ENCODE measurements at regions not wholly inside any gene's neighbourhood (a gene's known extent, or its start where the extent isn't known, plus 50 kb on each side); places are given as distances from the start of the nearest gene placed in this dataset.

- no peaks in the 10 kb centered on the region for H3K9me3 ChIP-seq
- TF ChIP-seq CTCF (IDR thresholded peaks at IDR 0.05): no peak
- no peaks in the 10 kb centered on the region for H3K36me3 ChIP-seq
- H3K27ac ChIP-seq: no peak overlapping the region
- H3K4me1 ChIP-seq (ENCODE audit: control insufficient read depth in 1 of 2, low read depth in 2 of 2): no peaks in the 10 kb centered on the region
- ATAC-seq (ENCODE audit: insufficient number of reproducible peaks, low FRiP score, low read depth): no peak
- H3K4me3 ChIP-seq: no peak overlapping the region
- no peaks in the 10 kb centered on the region for H3K27me3 ChIP-seq (replicated peaks; ENCODE audit: insufficient read depth)
- no peak for DNase-seq (ENCODE audit: low spot score)
Measured at GRCh38 chr4:16351161-16351560, 124.9 kb upstream of the TAPT1 start.

- DNase-seq (ENCODE audit: low spot score) (no peak), ATAC-seq (ENCODE audit: insufficient number of reproducible peaks, low FRiP score, low read depth) (no peak)
- no peak overlapping the region for H3K4me3 ChIP-seq
- no peaks in the 10 kb centered on the region for H3K36me3 ChIP-seq
- H3K4me1 ChIP-seq (ENCODE audit: control insufficient read depth in 1 of 2, low read depth in 2 of 2): no peaks in the 10 kb centered on the region
- H3K27ac ChIP-seq: no peak overlapping the region
- no peaks in the 10 kb centered on the region for H3K9me3 ChIP-seq
- TF ChIP-seq CTCF (IDR thresholded peaks at IDR 0.05): no peak
- no peaks in the 10 kb centered on the region for H3K27me3 ChIP-seq (replicated peaks; ENCODE audit: insufficient read depth)
Measured at GRCh38 chr4:16344853-16345252, 118.6 kb upstream of the TAPT1 start.

GRCh38 chr4:16337936-16338335 lies 111.7 kb upstream of the TAPT1 start:
- Histone ChIP-seq H3K9me3 (no peaks in the 10 kb centered on the region), H3K27me3 (replicated peaks; ENCODE audit: insufficient read depth) (no peaks in the 10 kb centered on the region), H3K36me3 (no peaks in the 10 kb centered on the region), H3K27ac (no peak overlapping the region), H3K4me3 (no peak overlapping the region), H3K4me1 (ENCODE audit: control insufficient read depth in 1 of 2, low read depth in 2 of 2) (no peaks in the 10 kb centered on the region)
- TF ChIP-seq CTCF (IDR thresholded peaks at IDR 0.05): no peak
- ATAC-seq (ENCODE audit: insufficient number of reproducible peaks, low FRiP score, low read depth) (no peak), DNase-seq (ENCODE audit: low spot score) (no peak)

GRCh38 chr4:16334601-16335000 lies 108.3 kb upstream of the TAPT1 start:
- Histone ChIP-seq H3K36me3 (no peaks in the 10 kb centered on the region), H3K27ac (no peak overlapping the region), H3K4me1 (ENCODE audit: control insufficient read depth in 1 of 2, low read depth in 2 of 2) (no peaks in the 10 kb centered on the region), H3K4me3 (no peak overlapping the region), H3K9me3 (no peaks in the 10 kb centered on the region), H3K27me3 (replicated peaks; ENCODE audit: insufficient read depth) (no peaks in the 10 kb centered on the region)
- DNase-seq (ENCODE audit: low spot score) (no peak), ATAC-seq (ENCODE audit: insufficient number of reproducible peaks, low FRiP score, low read depth) (no peak)
- no peak for TF ChIP-seq CTCF (IDR thresholded peaks at IDR 0.05)

- no peak for TF ChIP-seq CTCF (IDR thresholded peaks at IDR 0.05)
- no peak overlapping the region for H3K27ac ChIP-seq
- no peaks in the 10 kb centered on the region for H3K27me3 ChIP-seq (replicated peaks; ENCODE audit: insufficient read depth)
- no peaks in the 10 kb centered on the region for H3K36me3 ChIP-seq
- H3K9me3 ChIP-seq: no peaks in the 10 kb centered on the region
- DNase-seq (ENCODE audit: low spot score) (no peak), ATAC-seq (ENCODE audit: insufficient number of reproducible peaks, low FRiP score, low read depth) (no peak)
- H3K4me3 ChIP-seq: no peak overlapping the region
- H3K4me1 ChIP-seq (ENCODE audit: control insufficient read depth in 1 of 2, low read depth in 2 of 2): no peaks in the 10 kb centered on the region
Measured at GRCh38 chr4:16329797-16330134, 103.5 kb upstream of the TAPT1 start.

All from thoracic aorta (tissue), 2 donors.